HL-60 (cell line): ENCODE measurements at regions not wholly inside any gene's neighbourhood (a gene's known extent, or its start where the extent isn't known, plus 50 kb on each side); places are given as distances from the start of the nearest gene placed in this dataset.
"Not testable (repeated sequence)": the region's sequence is repeated elsewhere in the genome, so short reads cannot be mapped to it uniquely, and the experiment has no call there.

Experiments used
- GABPA ChIP-seq: IDR thresholded peaks from 2 replicates; pipeline ENCODE4 v1.6.1; 2012; ENCODE audit warnings: low read depth
- POLR2AphosphoS5 ChIP-seq: IDR thresholded peaks from 2 replicates; pipeline ENCODE4 v1.6.1; 2012; ENCODE audit warnings: low read depth
- TF ChIP-seq, protein P1 (sequence below): IDR thresholded peaks from one replicate; pipeline ENCODE4 v1.5.1; 2011; ENCODE audit warnings: low read length, control low read depth, inconsistent platforms; ENCODE audit not compliant: insufficient read depth
- TF ChIP-seq, protein P2 (sequence below): IDR thresholded peaks from 2 replicates; pipeline ENCODE4 v1.6.1; 2012; ENCODE audit warnings: low read depth; ENCODE audit not compliant: insufficient replicate concordance

DNA sequence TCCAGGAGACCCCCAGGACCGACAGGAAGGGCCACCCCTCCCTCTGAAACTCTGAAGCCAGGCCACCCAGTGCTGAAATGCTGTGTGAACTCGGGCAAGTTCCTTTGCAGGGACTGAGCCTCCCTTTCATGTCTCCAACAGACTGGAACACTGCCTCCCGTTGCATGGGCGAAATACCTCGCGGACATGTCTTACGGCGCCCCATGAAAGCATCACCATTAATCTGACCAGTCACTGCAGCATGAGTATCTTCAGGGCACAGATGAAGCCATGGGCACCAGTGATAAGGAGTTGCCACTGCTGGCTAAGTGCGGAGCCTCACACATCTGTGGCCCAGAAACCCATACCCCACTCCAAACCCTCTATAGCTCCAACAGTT, 60.8 kb upstream of the SPN start:
- TF ChIP-seq, protein P1, sequence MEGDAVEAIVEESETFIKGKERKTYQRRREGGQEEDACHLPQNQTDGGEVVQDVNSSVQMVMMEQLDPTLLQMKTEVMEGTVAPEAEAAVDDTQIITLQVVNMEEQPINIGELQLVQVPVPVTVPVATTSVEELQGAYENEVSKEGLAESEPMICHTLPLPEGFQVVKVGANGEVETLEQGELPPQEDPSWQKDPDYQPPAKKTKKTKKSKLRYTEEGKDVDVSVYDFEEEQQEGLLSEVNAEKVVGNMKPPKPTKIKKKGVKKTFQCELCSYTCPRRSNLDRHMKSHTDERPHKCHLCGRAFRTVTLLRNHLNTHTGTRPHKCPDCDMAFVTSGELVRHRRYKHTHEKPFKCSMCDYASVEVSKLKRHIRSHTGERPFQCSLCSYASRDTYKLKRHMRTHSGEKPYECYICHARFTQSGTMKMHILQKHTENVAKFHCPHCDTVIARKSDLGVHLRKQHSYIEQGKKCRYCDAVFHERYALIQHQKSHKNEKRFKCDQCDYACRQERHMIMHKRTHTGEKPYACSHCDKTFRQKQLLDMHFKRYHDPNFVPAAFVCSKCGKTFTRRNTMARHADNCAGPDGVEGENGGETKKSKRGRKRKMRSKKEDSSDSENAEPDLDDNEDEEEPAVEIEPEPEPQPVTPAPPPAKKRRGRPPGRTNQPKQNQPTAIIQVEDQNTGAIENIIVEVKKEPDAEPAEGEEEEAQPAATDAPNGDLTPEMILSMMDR = not testable (repeated sequence)
- not testable (repeated sequence) for TF ChIP-seq POLR2AphosphoS5, GABPA
- TF ChIP-seq, protein P2, sequence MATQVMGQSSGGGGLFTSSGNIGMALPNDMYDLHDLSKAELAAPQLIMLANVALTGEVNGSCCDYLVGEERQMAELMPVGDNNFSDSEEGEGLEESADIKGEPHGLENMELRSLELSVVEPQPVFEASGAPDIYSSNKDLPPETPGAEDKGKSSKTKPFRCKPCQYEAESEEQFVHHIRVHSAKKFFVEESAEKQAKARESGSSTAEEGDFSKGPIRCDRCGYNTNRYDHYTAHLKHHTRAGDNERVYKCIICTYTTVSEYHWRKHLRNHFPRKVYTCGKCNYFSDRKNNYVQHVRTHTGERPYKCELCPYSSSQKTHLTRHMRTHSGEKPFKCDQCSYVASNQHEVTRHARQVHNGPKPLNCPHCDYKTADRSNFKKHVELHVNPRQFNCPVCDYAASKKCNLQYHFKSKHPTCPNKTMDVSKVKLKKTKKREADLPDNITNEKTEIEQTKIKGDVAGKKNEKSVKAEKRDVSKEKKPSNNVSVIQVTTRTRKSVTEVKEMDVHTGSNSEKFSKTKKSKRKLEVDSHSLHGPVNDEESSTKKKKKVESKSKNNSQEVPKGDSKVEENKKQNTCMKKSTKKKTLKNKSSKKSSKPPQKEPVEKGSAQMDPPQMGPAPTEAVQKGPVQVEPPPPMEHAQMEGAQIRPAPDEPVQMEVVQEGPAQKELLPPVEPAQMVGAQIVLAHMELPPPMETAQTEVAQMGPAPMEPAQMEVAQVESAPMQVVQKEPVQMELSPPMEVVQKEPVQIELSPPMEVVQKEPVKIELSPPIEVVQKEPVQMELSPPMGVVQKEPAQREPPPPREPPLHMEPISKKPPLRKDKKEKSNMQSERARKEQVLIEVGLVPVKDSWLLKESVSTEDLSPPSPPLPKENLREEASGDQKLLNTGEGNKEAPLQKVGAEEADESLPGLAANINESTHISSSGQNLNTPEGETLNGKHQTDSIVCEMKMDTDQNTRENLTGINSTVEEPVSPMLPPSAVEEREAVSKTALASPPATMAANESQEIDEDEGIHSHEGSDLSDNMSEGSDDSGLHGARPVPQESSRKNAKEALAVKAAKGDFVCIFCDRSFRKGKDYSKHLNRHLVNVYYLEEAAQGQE = not testable (repeated sequence)
